GM21576 (cell line): ENCODE measurements at regions not wholly inside any gene's neighbourhood (a gene's known extent, or its start where the extent isn't known, plus 50 kb on each side); places are given as distances from the start of the nearest gene placed in this dataset.
"Not testable (repeated sequence)": the region's sequence is repeated elsewhere in the genome, so short reads cannot be mapped to it uniquely, and the experiment has no call there.

Experiments
- ATAC-seq: cut with Tn5 transposase; IDR thresholded peaks from one replicate; pipeline ENCODE4 v1.9.1; 2021; ENCODE audit warnings: mild to moderate bottlenecking, moderate library complexity; ENCODE audit not compliant: unreplicated experiment

GRCh38 chr14:56996721-56997399 is 186.6 kb upstream of the OTX2 start:
- ATAC-seq, result no peak

GRCh38 chr14:56995010-56995409 is 184.7 kb upstream of the OTX2 start:
- no peak for ATAC-seq

- ATAC-seq, result no peak
Measured at GRCh38 chr14:56992332-56992820, 182.1 kb upstream of the OTX2 start.

- ATAC-seq, result not testable (repeated sequence)
Measured at GRCh38 chr14:56990991-56991627, 180.8 kb upstream of the OTX2 start.

GRCh38 chr14:56989359-56989758 is 179.1 kb upstream of the OTX2 start:
- no peak for ATAC-seq

GRCh38 chr14:56979936-56980335 is 169.7 kb upstream of the OTX2 start:
- no peak for ATAC-seq

- no peak for ATAC-seq
Measured at GRCh38 chr14:56976211-56976610, 165.9 kb upstream of the OTX2 start.

- no peak for ATAC-seq
Measured at GRCh38 chr14:56975521-56975920, 165.2 kb upstream of the OTX2 start.

GRCh38 chr14:56972948-56973347 is 162.7 kb upstream of the OTX2 start:
- no peak for ATAC-seq

- ATAC-seq, result no peak
Measured at GRCh38 chr14:56964895-56965294, 154.6 kb upstream of the OTX2 start.

- ATAC-seq, result no peak
Measured at GRCh38 chr14:56963381-56963780, 153.1 kb upstream of the OTX2 start.

- ATAC-seq, result no peak
Measured at GRCh38 chr14:56962444-56963080, 152.3 kb upstream of the OTX2 start.

GRCh38 chr14:56959869-56960268 is 149.6 kb upstream of the OTX2 start:
- no peak for ATAC-seq

GRCh38 chr14:56959121-56959520 is 148.8 kb upstream of the OTX2 start:
- ATAC-seq, result no peak

GRCh38 chr14:56956182-56956581 is 145.9 kb upstream of the OTX2 start:
- no peak for ATAC-seq

GRCh38 chr14:56955745-56956144 is 145.5 kb upstream of the OTX2 start:
- ATAC-seq, result no peak

GRCh38 chr14:56953884-56954283 is 143.6 kb upstream of the OTX2 start:
- no peak for ATAC-seq

GRCh38 chr14:56952766-56953473 is 142.6 kb upstream of the OTX2 start:
- no peak for ATAC-seq

- no peak for ATAC-seq
Measured at GRCh38 chr14:56949828-56950227, 139.5 kb upstream of the OTX2 start.

- no peak for ATAC-seq
Measured at GRCh38 chr14:56945291-56945690, 135.0 kb upstream of the OTX2 start.

GRCh38 chr14:56944397-56944796 is 134.1 kb upstream of the OTX2 start:
- ATAC-seq, result no peak
